T-helper 2 cell treated with Interferon-gamma antibody and Interleukin-4, amounts not matched to agents 5 μg/mL and 100 μg/mL, for 36 hours (primary cell): ENCODE measurements at regions not wholly inside any gene's neighbourhood (a gene's known extent, or its start where the extent isn't known, plus 50 kb on each side); places are given as distances from the start of the nearest gene placed in this dataset.

Experiments
- DNase-seq: peaks from one replicate; pipeline ENCODE4 v3.0.0; 2021; ENCODE audit warnings: low spot score
- H3K27ac Mint-ChIP-seq: one replicate; pipeline ENCODE4 v1.8.0; 2021; ENCODE audit warnings: mild to moderate bottlenecking, mixed read lengths
- H3K27me3 Mint-ChIP-seq: one replicate; pipeline ENCODE4 v1.8.0; 2021; ENCODE audit warnings: low read depth, mixed read lengths
- H3K36me3 Mint-ChIP-seq: one replicate; pipeline ENCODE4 v1.8.0; 2021; ENCODE audit warnings: low read depth, mixed read lengths
- H3K4me1 Mint-ChIP-seq: one replicate; pipeline ENCODE4 v1.8.0; 2021; ENCODE audit warnings: low read depth, mixed read lengths
- H3K4me3 Mint-ChIP-seq: one replicate; pipeline ENCODE4 v1.8.0; 2022; ENCODE audit warnings: mild to moderate bottlenecking, moderate library complexity, mixed read lengths
- H3K9me3 Mint-ChIP-seq: one replicate; pipeline ENCODE4 v1.8.0; 2021; ENCODE audit warnings: mixed read lengths

DNA sequence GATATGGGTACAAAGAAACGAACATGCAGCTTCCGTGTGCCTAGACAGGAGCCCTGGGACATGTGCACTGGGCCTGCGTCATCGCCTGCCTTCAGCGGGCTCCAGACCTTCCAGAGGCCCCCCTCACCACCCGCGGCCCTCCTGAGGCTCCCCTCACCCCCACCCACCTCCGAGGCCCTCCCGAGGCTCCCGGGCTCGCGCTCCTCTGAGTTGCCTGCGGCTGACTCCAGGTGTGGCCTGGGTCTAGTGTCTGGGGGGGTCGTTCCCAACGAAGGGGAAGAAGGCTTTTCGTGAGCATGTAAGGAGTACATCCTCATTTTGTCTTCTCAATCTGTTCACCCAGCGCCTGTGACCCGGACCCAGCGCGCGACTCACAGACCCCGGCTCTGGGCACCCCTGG is 177.3 kb upstream of the ZNF32 start:
- no peak for DNase-seq
- Mint-ChIP-seq H3K9me3 (no peaks in the 10 kb centered on the region), H3K4me1 (peaks cover 24% of the 10 kb centered on the region), H3K27me3 (peaks cover 14% of the 10 kb centered on the region), H3K4me3 (no peak overlapping the region), H3K36me3 (no peaks in the 10 kb centered on the region), H3K27ac (no peak overlapping the region)

DNA sequence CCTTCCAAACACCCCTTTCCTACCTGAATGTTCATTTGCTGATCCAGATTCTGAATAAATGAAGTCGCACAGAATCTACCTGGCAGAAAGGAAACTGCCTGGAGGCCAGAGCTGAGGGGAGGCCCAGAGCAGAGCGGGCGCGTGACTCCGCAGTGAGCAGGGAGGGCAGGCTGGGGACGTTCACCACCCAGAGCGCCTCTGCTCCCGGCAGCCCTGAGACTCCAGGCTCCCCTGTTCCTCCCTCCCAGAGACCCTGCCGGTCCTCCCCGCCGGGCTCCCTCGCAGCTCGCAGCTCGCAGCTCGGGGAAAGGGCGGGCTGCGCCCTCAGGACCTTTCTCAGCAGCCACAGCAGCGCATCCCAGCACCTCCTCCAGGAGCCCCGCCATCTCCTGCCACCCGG is 176.7 kb upstream of the ZNF32 start:
- no peaks in the 10 kb centered on the region for H3K36me3 Mint-ChIP-seq
- peaks cover 14% of the 10 kb centered on the region for H3K27me3 Mint-ChIP-seq
- no peak overlapping the region for H3K27ac Mint-ChIP-seq
- DNase-seq = no peak
- peaks cover 24% of the 10 kb centered on the region for H3K4me1 Mint-ChIP-seq
- H3K4me3 Mint-ChIP-seq = no peak overlapping the region
- no peaks in the 10 kb centered on the region for H3K9me3 Mint-ChIP-seq

GRCh38 chr10:43824934-43825333 is 176.3 kb upstream of the ZNF32 start:
- Mint-ChIP-seq H3K4me1 (peaks cover 24% of the 10 kb centered on the region), H3K27me3 (peaks cover 14% of the 10 kb centered on the region), H3K4me3 (no peak overlapping the region), H3K9me3 (no peaks in the 10 kb centered on the region), H3K36me3 (no peaks in the 10 kb centered on the region), H3K27ac (no peak overlapping the region)
- DNase-seq = no peak

GRCh38 chr10:43822631-43823580 is 174.2 kb upstream of the ZNF32 start:
- H3K27ac Mint-ChIP-seq = no peak overlapping the region
- H3K4me3 Mint-ChIP-seq = no peak overlapping the region
- peaks cover 9% of the 10 kb centered on the region for H3K27me3 Mint-ChIP-seq
- H3K36me3 Mint-ChIP-seq = no peaks in the 10 kb centered on the region
- peaks cover 27% of the 10 kb centered on the region for H3K4me1 Mint-ChIP-seq
- no peak for DNase-seq
- H3K9me3 Mint-ChIP-seq = no peaks in the 10 kb centered on the region

GRCh38 chr10:43821103-43821502 is 172.4 kb upstream of the ZNF32 start:
- Mint-ChIP-seq H3K27ac (no peak overlapping the region), H3K4me3 (no peak overlapping the region), H3K4me1 (peaks cover 42% of the 10 kb centered on the region), H3K36me3 (no peaks in the 10 kb centered on the region), H3K27me3 (peaks cover 4% of the 10 kb centered on the region), H3K9me3 (no peaks in the 10 kb centered on the region)
- DNase-seq = no peak

DNA sequence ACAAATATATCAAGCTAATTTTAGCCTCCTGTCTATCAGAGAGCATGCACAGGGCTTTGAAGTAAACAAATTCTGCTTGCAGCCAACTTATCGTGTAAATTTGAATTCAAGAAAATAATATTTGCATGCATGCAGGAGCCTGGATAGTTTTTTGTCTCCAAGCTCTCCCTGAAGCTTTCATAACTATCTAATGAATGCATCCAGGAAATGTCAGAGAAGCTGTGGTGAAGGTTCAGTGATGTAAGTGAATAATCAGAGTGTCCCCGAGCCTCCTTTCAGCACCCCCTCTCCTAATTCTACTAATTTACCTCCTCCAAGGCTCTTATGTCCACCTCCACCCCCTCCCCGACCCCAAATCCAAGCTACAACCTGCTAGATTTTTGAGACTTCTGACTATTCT is 172.0 kb upstream of the ZNF32 start:
- no peak for DNase-seq
- Mint-ChIP-seq H3K36me3 (no peaks in the 10 kb centered on the region), H3K27me3 (peaks cover 4% of the 10 kb centered on the region), H3K27ac (no peak overlapping the region), H3K4me1 (peaks cover 47% of the 10 kb centered on the region), H3K4me3 (no peak overlapping the region), H3K9me3 (no peaks in the 10 kb centered on the region)

- Mint-ChIP-seq H3K4me1 (peaks cover 55% of the 10 kb centered on the region), H3K9me3 (no peaks in the 10 kb centered on the region), H3K27me3 (peaks cover 4% of the 10 kb centered on the region), H3K36me3 (no peaks in the 10 kb centered on the region), H3K27ac (no peak overlapping the region), H3K4me3 (no peak overlapping the region)
- DNase-seq = no peak
Observed at GRCh38 chr10:43819464-43820230, 171.0 kb upstream of the ZNF32 start.

DNA sequence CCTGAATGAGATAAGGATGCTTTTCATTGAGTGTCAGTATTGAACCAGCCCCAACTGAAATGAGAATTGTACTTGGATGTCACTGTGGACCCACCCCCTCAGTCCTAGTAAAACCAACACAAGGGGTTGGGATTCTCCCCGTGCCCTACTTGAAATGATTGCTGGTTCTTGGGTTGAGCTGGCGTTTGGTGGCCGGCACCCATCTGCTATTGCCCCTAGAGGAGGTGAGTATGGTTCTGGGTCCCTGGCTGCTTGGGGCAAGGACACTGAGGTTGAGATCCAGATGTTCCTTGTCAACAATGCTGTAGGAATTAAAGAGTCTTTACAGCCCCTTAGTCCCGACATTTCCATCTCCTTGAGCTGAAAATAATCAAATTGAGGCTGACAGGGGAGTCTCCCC is 170.0 kb upstream of the ZNF32 start:
- no peak overlapping the region for H3K4me3 Mint-ChIP-seq
- no peak for DNase-seq
- H3K27ac Mint-ChIP-seq = no peak overlapping the region
- no peaks in the 10 kb centered on the region for H3K9me3 Mint-ChIP-seq
- peaks cover 52% of the 10 kb centered on the region for H3K4me1 Mint-ChIP-seq
- H3K27me3 Mint-ChIP-seq = peaks cover 4% of the 10 kb centered on the region
- no peaks in the 10 kb centered on the region for H3K36me3 Mint-ChIP-seq

GRCh38 chr10:43817368-43817767 is 168.7 kb upstream of the ZNF32 start:
- Mint-ChIP-seq H3K4me3 (no peak overlapping the region), H3K27ac (no peak overlapping the region), H3K4me1 (peaks cover 46% of the 10 kb centered on the region), H3K9me3 (no peaks in the 10 kb centered on the region), H3K27me3 (peaks cover 5% of the 10 kb centered on the region), H3K36me3 (peaks cover 1% of the 10 kb centered on the region)
- no peak for DNase-seq

GRCh38 chr10:43816351-43817321 is 168.0 kb upstream of the ZNF32 start:
- H3K27me3 Mint-ChIP-seq = peaks cover 5% of the 10 kb centered on the region
- H3K4me1 Mint-ChIP-seq = peaks cover 42% of the 10 kb centered on the region
- H3K27ac Mint-ChIP-seq = peak overlapping the region; percentile 60
- peak; percentile 81 for DNase-seq
- H3K36me3 Mint-ChIP-seq = peaks cover 1% of the 10 kb centered on the region
- H3K9me3 Mint-ChIP-seq = no peaks in the 10 kb centered on the region
- H3K4me3 Mint-ChIP-seq = peak overlapping the region; percentile 73

GRCh38 chr10:43815181-43815885 is 166.7 kb upstream of the ZNF32 start:
- Mint-ChIP-seq H3K27me3 (peaks cover 3% of the 10 kb centered on the region), H3K9me3 (no peaks in the 10 kb centered on the region), H3K4me3 (peak overlapping the region; percentile 73), H3K4me1 (peaks cover 54% of the 10 kb centered on the region), H3K36me3 (peaks cover 1% of the 10 kb centered on the region), H3K27ac (no peak overlapping the region)
- peak; percentile 23 for DNase-seq

GRCh38 chr10:43814663-43815062 is 166.0 kb upstream of the ZNF32 start:
- Mint-ChIP-seq H3K4me1 (peaks cover 58% of the 10 kb centered on the region), H3K27me3 (peaks cover 3% of the 10 kb centered on the region)

DNA sequence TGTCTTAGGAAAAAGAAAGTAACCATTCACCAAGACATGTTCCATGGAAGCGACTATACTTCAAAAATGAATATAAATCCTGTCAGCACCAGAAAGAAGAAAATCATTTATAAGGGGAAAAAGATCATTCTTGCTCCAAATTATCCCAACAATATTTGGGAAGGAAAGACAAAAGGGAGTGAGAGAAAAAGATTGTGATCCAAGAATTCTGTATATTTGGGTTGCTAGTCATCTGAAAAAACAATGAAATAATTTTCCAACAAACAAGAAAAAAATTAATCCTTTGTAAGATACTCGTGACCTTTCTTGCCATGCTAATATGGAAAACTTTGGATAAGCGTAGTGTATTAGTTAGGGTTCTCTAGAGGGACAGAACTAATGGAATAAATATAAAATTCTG is 163.2 kb upstream of the ZNF32 start:
- Mint-ChIP-seq H3K9me3 (no peaks in the 10 kb centered on the region), H3K27ac (no peak overlapping the region), H3K27me3 (peaks cover 2% of the 10 kb centered on the region), H3K36me3 (peaks cover 1% of the 10 kb centered on the region), H3K4me3 (no peak overlapping the region), H3K4me1 (peaks cover 67% of the 10 kb centered on the region)
- no peak for DNase-seq

More at GRCh38 chr10:43814663-43815062, 166.0 kb upstream of the ZNF32 start:
- Mint-ChIP-seq H3K9me3 (no peaks in the 10 kb centered on the region), H3K4me3 (no peak overlapping the region), H3K27ac (no peak overlapping the region), H3K36me3 (peaks cover 1% of the 10 kb centered on the region)
- no peak for DNase-seq
